Astrocyte of the spinal cord (primary cell): ENCODE measurements at regions not wholly inside any gene's neighbourhood (a gene's known extent, or its start where the extent isn't known, plus 50 kb on each side); places are given as distances from the start of the nearest gene placed in this dataset.

Experiments
- DNase-seq: peaks from one replicate; pipeline ENCODE4 v3.0.0; 2011; ENCODE audit warnings: low read depth, low spot score
- H3K4me3 ChIP-seq: 2 replicates; pipeline ENCODE4 v1.5.1; 2011; ENCODE audit warnings: low read depth, mild to moderate bottlenecking, low read length, moderate library complexity
- CTCF ChIP-seq: IDR thresholded peaks from 2 replicates; pipeline ENCODE4 v1.5.1; 2012; ENCODE audit warnings: low read depth, mild to moderate bottlenecking, low read length, inconsistent platforms
- in situ Hi-C: cut with HindIII; loops from 2 replicates; pipeline ENCODE4 v1.10.0; 2017; ENCODE audit warnings: low sequenced_read_pairs

- no peak overlapping the region for H3K4me3 ChIP-seq
- TF ChIP-seq CTCF, result peak; percentile 96
- in situ Hi-C loops, result loop anchor here (25.0 kb wide), 1 partner anchor 246 kb away; the partner anchor contains the start of genes ALAD, C9orf43 and POLE3
Measured at GRCh38 chr9:113657765-113658544, 194.4 kb downstream of the RGS3 start.

DNA sequence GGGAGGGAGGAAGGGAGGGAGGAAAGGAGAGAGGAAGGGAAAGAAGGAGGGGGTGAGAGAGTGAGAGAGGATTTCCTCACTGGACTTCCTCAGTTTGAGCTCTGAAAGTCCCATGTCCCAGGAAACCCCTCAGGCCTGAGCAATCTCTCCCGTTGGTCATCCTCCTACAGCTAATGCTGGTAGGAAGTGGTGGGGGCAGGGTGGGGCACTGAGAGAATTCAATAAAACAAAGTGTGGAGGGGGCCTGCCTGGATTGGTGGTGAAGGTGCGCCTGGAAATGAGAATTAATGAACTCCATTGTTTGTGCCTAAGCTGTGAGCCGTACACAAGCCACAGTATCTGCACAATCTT, 195.0 kb downstream of the RGS3 start:
- in situ Hi-C loops, result loop anchor here (25.0 kb wide), 1 partner anchor 246 kb away; the partner anchor contains the start of genes ALAD, C9orf43 and POLE3
- no peak for DNase-seq

More at GRCh38 chr9:113657765-113658544, 194.4 kb downstream of the RGS3 start:
- DNase-seq, result peak; percentile 78

DNA sequence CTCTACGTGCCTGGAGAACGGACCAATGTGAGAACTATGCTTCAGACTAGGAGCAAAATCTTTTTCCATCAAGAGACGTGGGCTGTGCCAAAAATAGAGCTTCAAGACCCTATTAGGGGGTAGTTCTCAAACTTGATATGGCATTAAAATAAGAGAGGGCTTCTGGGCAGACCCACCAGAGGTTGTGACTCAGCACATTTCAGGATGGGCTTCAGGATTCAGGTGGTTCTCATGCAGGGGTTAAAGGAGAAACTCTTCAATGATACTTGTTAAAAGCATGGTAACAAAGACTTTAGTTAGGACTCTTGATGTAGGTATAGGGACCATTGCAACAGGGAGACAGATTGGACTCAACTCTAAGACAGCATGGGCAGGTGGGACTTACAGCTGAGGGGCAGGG, 195.5 kb downstream of the RGS3 start:
- DNase-seq, result no peak
- in situ Hi-C loops, result loop anchor here (25.0 kb wide), 1 partner anchor 247 kb away; the partner anchor contains the start of genes ALAD, C9orf43 and POLE3
- H3K4me3 ChIP-seq, result no peak overlapping the region
- TF ChIP-seq CTCF, result no peak

More for the DNA sequence above, 195.0 kb downstream of the RGS3 start:
- no peak for TF ChIP-seq CTCF
- no peak overlapping the region for H3K4me3 ChIP-seq

- DNase-seq, result no peak
- no peak for TF ChIP-seq CTCF
- no peak overlapping the region for H3K4me3 ChIP-seq
- in situ Hi-C loops, result loop anchor here (25.0 kb wide), 1 partner anchor 247 kb away; the partner anchor contains the start of genes ALAD, C9orf43 and POLE3
Measured at GRCh38 chr9:113659740-113660139, 196.2 kb downstream of the RGS3 start.

GRCh38 chr9:113660196-113660595, 196.7 kb downstream of the RGS3 start:
- TF ChIP-seq CTCF, result no peak
- no peak for DNase-seq
- in situ Hi-C loops, result loop anchor here (25.0 kb wide), 1 partner anchor 248 kb away; the partner anchor contains the start of genes ALAD, C9orf43 and POLE3
- H3K4me3 ChIP-seq, result no peak overlapping the region

- TF ChIP-seq CTCF, result no peak
- H3K4me3 ChIP-seq, result no peak overlapping the region
- in situ Hi-C loops, result loop anchor here (25.0 kb wide), 1 partner anchor 249 kb away; the partner anchor contains the start of genes ALAD, C9orf43 and POLE3
- no peak for DNase-seq
Measured at GRCh38 chr9:113661074-113661473, 197.5 kb downstream of the RGS3 start.
